Endodermal cell (in vitro differentiated cells): ENCODE measurements at regions not wholly inside any gene's neighbourhood (a gene's known extent, or its start where the extent isn't known, plus 50 kb on each side); places are given as distances from the start of the nearest gene placed in this dataset.

Source experiments
- DNase-seq: peaks from one replicate; pipeline ENCODE4 v3.0.0-alpha.2; 2017
- H3K27ac ChIP-seq: 2 replicates; pipeline ENCODE4 v1.5.1; 2013; ENCODE audit warnings: mild to moderate bottlenecking, low read depth, low read length, moderate library complexity
- H3K27me3 ChIP-seq: 2 replicates; pipeline ENCODE4 v1.6.1; 2013; ENCODE audit warnings: mild to moderate bottlenecking, low read length, moderate library complexity; ENCODE audit not compliant: insufficient read depth, control insufficient read depth, poor library complexity, severe bottlenecking
- H3K36me3 ChIP-seq: 2 replicates; pipeline ENCODE4 v1.7.0; 2013; ENCODE audit warnings: mild to moderate bottlenecking, low read length, moderate library complexity; ENCODE audit not compliant: control insufficient read depth, insufficient read depth
- H3K4me1 ChIP-seq: one replicate; pipeline ENCODE4 v1.7.0; 2013; ENCODE audit warnings: low read length; ENCODE audit not compliant: control insufficient read depth, insufficient read depth
- H3K4me3 ChIP-seq: 2 replicates; pipeline ENCODE4 v1.5.1; 2013; ENCODE audit warnings: mild to moderate bottlenecking, low read length, moderate library complexity
- H3K9ac ChIP-seq: 2 replicates; pipeline ENCODE4 v1.6.1; 2013; ENCODE audit warnings: mild to moderate bottlenecking, low read length, moderate library complexity; ENCODE audit not compliant: poor library complexity, severe bottlenecking; ENCODE audit errors: extremely low read depth
- H3K9me3 ChIP-seq: 2 replicates; pipeline ENCODE4 v1.6.1; 2013; ENCODE audit warnings: mild to moderate bottlenecking, low read length, moderate library complexity; ENCODE audit not compliant: control insufficient read depth
- H3K27ac Mint-ChIP-seq: 2 replicates; pipeline ENCODE4 v1.8.0; 2020; ENCODE audit warnings: mixed read lengths
- H3K27me3 Mint-ChIP-seq: 2 replicates; pipeline ENCODE4 v1.8.0; 2021; ENCODE audit warnings: mild to moderate bottlenecking, mixed read lengths; ENCODE audit not compliant: insufficient read depth
- H3K36me3 Mint-ChIP-seq: 2 replicates; pipeline ENCODE4 v1.8.0; 2020; ENCODE audit warnings: low read depth, mixed read lengths
- H3K4me1 Mint-ChIP-seq: 2 replicates; pipeline ENCODE4 v1.8.0; 2020; ENCODE audit warnings: mixed read lengths
- H3K4me3 Mint-ChIP-seq: 2 replicates; pipeline ENCODE4 v1.8.0; 2020; ENCODE audit warnings: mild to moderate bottlenecking, moderate library complexity, mixed read lengths
- H3K9me3 Mint-ChIP-seq: 2 replicates; pipeline ENCODE4 v1.8.0; 2020; ENCODE audit warnings: mild to moderate bottlenecking, mixed read lengths
- CTCF ChIP-seq: fragments of 200-600 bp; sonication (generic); conservative IDR thresholded peaks from 2 replicates; pipeline ENCODE4 v1.5.0; 2021; ENCODE audit warnings: antibody characterized with exemption, mild to moderate bottlenecking
- WGBS, 2 experiments: methylation state at CpG; one replicate each; pipeline versions ENCODE4 v1.1.5 to v1.1.7; 2013; ENCODE audit warnings: missing lambda C conversion rate in 2 of 2, mixed read lengths in 1 of 2; ENCODE audit not compliant: insufficient coverage in 1 of 2, insufficient read length in 1 of 2; 5-methylcytosine and 5-hydroxymethylcytosine counted together

DNA sequence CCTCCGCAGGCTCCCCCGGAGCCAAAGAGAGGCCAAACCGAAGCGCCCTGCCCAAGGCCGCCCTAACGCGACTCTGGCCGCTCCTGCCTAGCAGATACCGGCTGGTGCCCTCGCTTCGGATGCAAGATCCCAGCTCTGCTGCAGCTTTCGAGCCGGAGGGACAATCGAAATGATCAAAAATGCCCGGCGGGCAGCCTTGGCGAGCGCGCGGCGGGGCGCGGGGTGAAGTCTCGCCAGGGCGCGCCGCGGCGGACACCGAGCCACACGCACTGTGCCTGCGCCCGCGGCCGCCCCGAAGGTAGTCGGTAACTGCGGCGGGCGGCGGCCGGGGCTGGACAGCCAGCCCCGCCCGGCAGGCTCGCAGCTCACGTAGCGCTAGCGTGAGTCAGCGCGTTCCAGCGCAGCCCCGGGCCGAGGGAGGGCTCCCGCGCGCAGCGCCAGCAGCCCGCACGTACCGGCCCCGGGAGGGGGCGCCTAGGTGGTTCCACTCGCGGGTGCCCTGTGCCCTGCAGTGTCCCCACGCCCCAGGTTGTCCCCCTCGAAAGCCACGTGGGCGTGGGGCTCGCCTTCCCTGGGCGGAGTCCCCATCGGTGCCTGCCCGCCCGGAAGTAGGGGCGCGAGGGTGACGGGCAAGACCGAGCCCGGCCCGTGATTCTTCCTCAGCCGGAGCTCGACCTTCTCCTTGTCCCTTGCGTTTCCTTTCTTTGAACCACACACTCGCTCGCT, 109.2 kb upstream of the EGLN3 start:
- Mint-ChIP-seq H3K9me3 (no peaks in the 10 kb centered on the region), H3K27ac (peak overlapping the region; percentile 96), H3K4me1 (peaks cover 10% of the 10 kb centered on the region), H3K36me3 (no peaks in the 10 kb centered on the region), H3K4me3 (peak overlapping the region; percentile 75), H3K27me3 (peaks cover 44% of the 10 kb centered on the region)
- Histone ChIP-seq H3K9ac (peak overlapping the region; percentile 50), H3K36me3 (no peaks in the 10 kb centered on the region), H3K27me3 (peaks cover 21% of the 10 kb centered on the region), H3K9me3 (no peaks in the 10 kb centered on the region), H3K4me3 (peak overlapping the region; percentile 79), H3K27ac (peak overlapping the region; percentile 74), H3K4me1 (no peaks in the 10 kb centered on the region)
- WGBS, 2 experiments: 3% methylated on average over 13 to 84 of the region's 84 CpGs
- DNase-seq: peak; percentile 90
- no peak for TF ChIP-seq CTCF

DNA sequence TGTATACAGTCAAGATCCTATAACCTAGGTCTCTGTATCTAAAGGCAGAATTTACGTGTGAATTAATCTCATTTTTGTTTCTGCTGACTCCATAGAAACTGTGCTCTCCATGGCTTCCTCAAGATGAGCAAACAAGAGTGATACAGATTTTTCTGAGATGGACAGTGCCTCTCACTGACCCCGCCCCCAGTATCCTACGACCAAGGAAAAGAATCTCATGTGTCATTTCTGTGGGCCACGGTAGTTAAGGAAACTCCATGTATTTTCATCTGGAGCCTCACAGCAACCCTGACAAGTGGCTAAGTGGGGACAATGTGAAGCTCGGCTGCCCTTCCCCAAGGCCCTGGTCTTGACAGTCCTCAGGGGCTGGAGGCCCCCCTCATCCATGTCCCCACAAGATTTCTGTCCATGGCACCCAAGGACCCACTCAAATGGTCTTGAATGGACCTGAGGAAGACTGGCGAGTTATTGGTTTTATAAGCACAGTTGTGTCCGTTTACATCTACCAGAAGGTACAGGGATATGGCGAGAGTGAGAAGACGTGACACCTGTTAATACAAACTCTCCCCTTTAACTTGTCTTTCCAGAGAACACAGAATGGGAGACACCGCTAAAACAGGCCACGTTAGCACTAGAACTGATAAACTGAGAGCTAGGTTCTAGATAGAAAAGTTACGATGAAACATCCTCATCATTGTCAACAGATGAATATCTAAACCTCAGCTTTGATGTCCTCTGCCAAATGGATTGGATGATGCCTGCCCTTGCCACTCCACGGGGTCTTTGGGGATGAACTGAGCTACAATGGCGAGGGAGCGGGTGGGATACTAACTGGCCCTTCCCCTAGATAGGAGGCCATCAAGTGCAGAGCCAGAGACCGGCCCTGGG, 108.4 kb upstream of the EGLN3 start:
- H3K36me3 Mint-ChIP-seq: no peaks in the 10 kb centered on the region
- Histone ChIP-seq H3K9me3 (no peaks in the 10 kb centered on the region), H3K4me3 (peak overlapping the region; percentile 79), H3K9ac (peak overlapping the region; percentile 50), H3K27me3 (peaks cover 21% of the 10 kb centered on the region), H3K36me3 (no peaks in the 10 kb centered on the region), H3K4me1 (no peaks in the 10 kb centered on the region), H3K27ac (peak overlapping the region; percentile 74)
- peak overlapping the region; percentile 75 for H3K4me3 Mint-ChIP-seq
- no peak for DNase-seq
- WGBS, 2 experiments: 82 to 83% methylated on average over 13 to 16 of the region's 16 CpGs
- no peak for TF ChIP-seq CTCF
- peak overlapping the region; percentile 39 for H3K27ac Mint-ChIP-seq
- peaks cover 46% of the 10 kb centered on the region for H3K27me3 Mint-ChIP-seq
- H3K9me3 Mint-ChIP-seq: no peaks in the 10 kb centered on the region
- H3K4me1 Mint-ChIP-seq: peaks cover 11% of the 10 kb centered on the region

- peaks cover 42% of the 10 kb centered on the region for H3K27me3 Mint-ChIP-seq
- H3K9ac ChIP-seq: no peak overlapping the region
- no peak for TF ChIP-seq CTCF
- no peaks in the 10 kb centered on the region for H3K9me3 Mint-ChIP-seq
- H3K27me3 ChIP-seq: peaks cover 21% of the 10 kb centered on the region
- H3K4me3 ChIP-seq: no peak overlapping the region
- H3K4me1 Mint-ChIP-seq: peaks cover 11% of the 10 kb centered on the region
- DNase-seq: no peak
- no peaks in the 10 kb centered on the region for H3K9me3 ChIP-seq
- 95 to 100% methylated on average over 1 of the region's 3 CpGs for WGBS, 2 experiments
- no peaks in the 10 kb centered on the region for H3K36me3 ChIP-seq
- no peak overlapping the region for H3K27ac ChIP-seq
- no peak overlapping the region for H3K27ac Mint-ChIP-seq
- H3K4me1 ChIP-seq: no peaks in the 10 kb centered on the region
- H3K4me3 Mint-ChIP-seq: no peak overlapping the region
- H3K36me3 Mint-ChIP-seq: no peaks in the 10 kb centered on the region
These were observed 107.6 kb upstream of the EGLN3 start for GRCh38 chr14:34058510-34058909.
